ENCODE measurements at regions not wholly inside any gene's neighbourhood (a gene's known extent, or its start where the extent isn't known, plus 50 kb on each side); places are given as distances from the start of the nearest gene placed in this dataset.

DNA sequence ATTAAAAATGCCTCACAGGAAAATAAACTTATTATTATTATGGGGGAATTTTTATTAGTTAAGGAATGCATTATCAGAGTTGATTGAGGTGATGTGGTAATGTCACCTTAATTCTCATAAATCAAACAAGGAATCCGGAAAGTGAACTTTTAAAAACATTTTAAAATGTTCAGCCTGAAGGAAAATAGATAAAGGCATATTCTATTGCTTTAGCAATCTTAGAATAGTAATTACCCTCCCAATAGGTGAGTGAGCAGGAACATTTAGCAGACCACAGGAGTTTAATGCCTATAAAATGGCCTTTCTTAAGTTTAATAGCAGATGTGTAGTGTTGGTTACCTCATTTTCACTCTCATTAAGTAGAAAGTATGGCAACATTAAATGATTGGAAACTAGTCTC is 160.9 kb upstream of the MAD2L1 start:
- CTCF ChIA-PET = no interaction called here
- no peak overlapping the region for H3K4me3 Mint-ChIP-seq (ENCODE audit: unreplicated experiment)
- intact Hi-C loops (cut with micrococcal nuclease) = no loop called here
- no peak overlapping the region for H3K27ac Mint-ChIP-seq (ENCODE audit: low read depth, unreplicated experiment)
- no peaks in the 10 kb centered on the region for H3K27me3 Mint-ChIP-seq (ENCODE audit: insufficient read depth, unreplicated experiment)
- H3K9me3 Mint-ChIP-seq (ENCODE audit: unreplicated experiment) = peaks cover 7% of the 10 kb centered on the region
- TF ChIP-seq, protein P1, sequence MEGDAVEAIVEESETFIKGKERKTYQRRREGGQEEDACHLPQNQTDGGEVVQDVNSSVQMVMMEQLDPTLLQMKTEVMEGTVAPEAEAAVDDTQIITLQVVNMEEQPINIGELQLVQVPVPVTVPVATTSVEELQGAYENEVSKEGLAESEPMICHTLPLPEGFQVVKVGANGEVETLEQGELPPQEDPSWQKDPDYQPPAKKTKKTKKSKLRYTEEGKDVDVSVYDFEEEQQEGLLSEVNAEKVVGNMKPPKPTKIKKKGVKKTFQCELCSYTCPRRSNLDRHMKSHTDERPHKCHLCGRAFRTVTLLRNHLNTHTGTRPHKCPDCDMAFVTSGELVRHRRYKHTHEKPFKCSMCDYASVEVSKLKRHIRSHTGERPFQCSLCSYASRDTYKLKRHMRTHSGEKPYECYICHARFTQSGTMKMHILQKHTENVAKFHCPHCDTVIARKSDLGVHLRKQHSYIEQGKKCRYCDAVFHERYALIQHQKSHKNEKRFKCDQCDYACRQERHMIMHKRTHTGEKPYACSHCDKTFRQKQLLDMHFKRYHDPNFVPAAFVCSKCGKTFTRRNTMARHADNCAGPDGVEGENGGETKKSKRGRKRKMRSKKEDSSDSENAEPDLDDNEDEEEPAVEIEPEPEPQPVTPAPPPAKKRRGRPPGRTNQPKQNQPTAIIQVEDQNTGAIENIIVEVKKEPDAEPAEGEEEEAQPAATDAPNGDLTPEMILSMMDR (IDR thresholded peaks at IDR 0.05; ENCODE audit: unreplicated experiment) = no peak
- no peak for DNase-seq (ENCODE audit: unreplicated experiment)
- BruUV-seq (replicated peaks) = no TSS peak
- H3K36me3 Mint-ChIP-seq (ENCODE audit: insufficient read depth, unreplicated experiment) = no peaks in the 10 kb centered on the region
- POLR2A ChIA-PET = interaction anchor here (0.7 kb wide), 1 partner anchor 36 kb away, joined by 3 read pairs; no protein-coding TSS in a partner anchor
- H3K4me1 Mint-ChIP-seq (ENCODE audit: insufficient read depth, unreplicated experiment) = peaks cover 7% of the 10 kb centered on the region

DNA sequence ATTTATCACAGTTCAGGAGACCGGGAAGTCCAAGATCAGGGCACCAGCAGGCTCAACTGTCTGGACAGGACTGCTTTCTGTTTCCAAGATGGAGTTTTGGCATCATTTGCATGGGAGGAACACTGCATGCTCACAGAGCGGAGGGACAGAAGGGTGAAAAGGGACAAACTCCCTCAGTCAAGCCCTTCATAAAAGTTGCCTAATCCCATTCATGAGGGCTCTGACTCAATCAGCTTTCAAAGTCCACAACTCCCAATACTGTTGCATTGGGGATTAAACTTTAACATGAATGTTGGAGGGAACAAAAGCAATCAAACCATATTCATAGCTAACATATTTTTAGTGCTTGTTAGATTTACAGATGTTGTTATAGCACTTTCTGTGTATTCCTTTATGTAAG is 158.9 kb upstream of the MAD2L1 start:
- intact Hi-C loops (cut with micrococcal nuclease) = no loop called here
- no peaks in the 10 kb centered on the region for H3K27me3 Mint-ChIP-seq (ENCODE audit: insufficient read depth, unreplicated experiment)
- POLR2A ChIA-PET = no interaction called here
- H3K36me3 Mint-ChIP-seq (ENCODE audit: insufficient read depth, unreplicated experiment) = no peaks in the 10 kb centered on the region
- no TSS peak for BruUV-seq (replicated peaks)
- TF ChIP-seq, protein P1 (IDR thresholded peaks at IDR 0.05; ENCODE audit: unreplicated experiment) = no peak
- no peak overlapping the region for H3K27ac Mint-ChIP-seq (ENCODE audit: low read depth, unreplicated experiment)
- peaks cover 7% of the 10 kb centered on the region for H3K9me3 Mint-ChIP-seq (ENCODE audit: unreplicated experiment)
- DNase-seq (ENCODE audit: unreplicated experiment) = no peak
- no peak overlapping the region for H3K4me3 Mint-ChIP-seq (ENCODE audit: unreplicated experiment)
- H3K4me1 Mint-ChIP-seq (ENCODE audit: insufficient read depth, unreplicated experiment) = peaks cover 7% of the 10 kb centered on the region
- CTCF ChIA-PET = interaction anchor here (0.6 to 1.1 kb wide), 4 partner anchors 22 to 911 kb away, joined by 3 to 4 read pairs (median 3); no protein-coding TSS in a partner anchor

DNA sequence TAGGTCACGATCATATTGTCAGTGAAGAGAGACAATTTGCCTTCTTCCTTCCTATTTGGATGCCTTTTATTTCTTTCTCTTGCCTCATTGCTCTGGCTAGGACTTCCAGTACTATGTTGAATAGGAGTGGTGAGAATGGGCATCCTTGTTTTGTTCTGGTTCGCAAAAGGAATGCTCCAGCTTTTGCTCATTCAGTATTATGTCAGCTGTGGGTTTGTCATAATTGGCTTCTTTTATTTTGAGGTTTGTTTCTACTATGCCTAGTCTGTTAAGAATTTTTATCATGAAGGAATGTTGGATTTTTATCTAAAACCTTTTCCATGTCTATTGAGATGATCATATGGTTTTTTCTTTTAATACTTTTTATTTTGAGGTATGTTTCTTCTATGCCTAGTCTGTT is 152.3 kb upstream of the MAD2L1 start:
- Mint-ChIP-seq H3K36me3 (ENCODE audit: insufficient read depth, unreplicated experiment) (no peaks in the 10 kb centered on the region), H3K9me3 (ENCODE audit: unreplicated experiment) (peaks cover 8% of the 10 kb centered on the region), H3K4me1 (ENCODE audit: insufficient read depth, unreplicated experiment) (no peaks in the 10 kb centered on the region), H3K4me3 (ENCODE audit: unreplicated experiment) (no peak overlapping the region), H3K27me3 (ENCODE audit: insufficient read depth, unreplicated experiment) (no peaks in the 10 kb centered on the region), H3K27ac (ENCODE audit: low read depth, unreplicated experiment) (no peak overlapping the region)
- intact Hi-C loops (cut with micrococcal nuclease) = no loop called here
- TF ChIP-seq, protein P1 (IDR thresholded peaks at IDR 0.05; ENCODE audit: unreplicated experiment) = no peak
- no TSS peak for BruUV-seq (replicated peaks)
- ChIA-PET POLR2A (no interaction called here), CTCF (interaction anchor here (0.6 kb wide), 1 partner anchor 1029 kb away, joined by 3 read pairs; no protein-coding TSS in a partner anchor)
- DNase-seq (ENCODE audit: unreplicated experiment) = no peak

DNA sequence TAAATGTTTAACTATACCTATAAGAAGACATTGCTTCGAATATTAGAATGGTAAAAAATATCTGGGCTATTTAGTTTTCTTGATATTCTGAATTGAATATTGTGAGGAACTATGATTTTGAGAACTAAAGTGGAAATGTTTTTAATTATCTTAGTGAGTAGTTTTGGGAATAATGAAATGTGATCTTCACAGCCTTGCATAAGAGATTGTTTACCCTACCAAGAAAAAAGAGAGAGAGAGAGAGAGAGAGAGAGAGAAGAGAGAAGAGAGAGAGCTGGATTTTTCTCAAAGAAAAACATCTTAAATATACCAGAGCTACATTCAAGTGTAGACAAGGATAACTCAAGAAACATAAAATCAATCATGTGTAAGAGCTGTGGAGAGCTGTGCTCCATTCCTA is 148.7 kb upstream of the MAD2L1 start:
- no peak for DNase-seq (ENCODE audit: unreplicated experiment)
- Mint-ChIP-seq H3K9me3 (ENCODE audit: unreplicated experiment) (no peaks in the 10 kb centered on the region), H3K4me3 (ENCODE audit: unreplicated experiment) (no peak overlapping the region), H3K4me1 (ENCODE audit: insufficient read depth, unreplicated experiment) (no peaks in the 10 kb centered on the region), H3K27ac (ENCODE audit: low read depth, unreplicated experiment) (no peak overlapping the region), H3K36me3 (ENCODE audit: insufficient read depth, unreplicated experiment) (no peaks in the 10 kb centered on the region), H3K27me3 (ENCODE audit: insufficient read depth, unreplicated experiment) (no peaks in the 10 kb centered on the region)
- BruUV-seq (replicated peaks) = no TSS peak
- POLR2A ChIA-PET = no interaction called here
- TF ChIP-seq, protein P1 (IDR thresholded peaks at IDR 0.05; ENCODE audit: unreplicated experiment) = no peak
- intact Hi-C loops (cut with micrococcal nuclease) = no loop called here
- CTCF ChIA-PET = interaction anchor here (1.4 kb wide), 1 partner anchor 11 kb away, joined by 5 read pairs; no protein-coding TSS in a partner anchor

Data from MCF 10A (cell line).